ENCODE measurements at regions not wholly inside any gene's neighbourhood (a gene's known extent, or its start where the extent isn't known, plus 50 kb on each side); places are given as distances from the start of the nearest gene placed in this dataset.

DNA sequence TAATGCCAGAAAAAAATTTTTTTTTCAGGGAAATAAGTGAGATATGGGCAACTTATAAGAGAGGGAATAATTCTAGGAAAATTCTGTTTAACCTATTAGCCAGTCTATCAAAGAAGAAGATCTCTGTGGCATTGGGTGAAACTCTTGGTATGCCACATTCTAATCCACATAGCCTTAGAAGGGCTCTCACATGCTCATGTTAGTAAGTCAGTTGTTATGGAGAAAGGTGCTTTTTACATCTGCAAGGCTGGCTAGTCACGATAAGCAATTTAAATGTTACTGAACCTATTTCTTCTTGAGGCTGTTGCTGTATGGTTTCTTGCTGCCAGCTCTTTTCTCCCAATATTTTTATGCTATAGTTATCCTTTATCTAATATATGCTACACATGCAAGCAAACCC is 89.9 kb upstream of the MAGI1 start:
- DNase-seq, result no peak

DNA sequence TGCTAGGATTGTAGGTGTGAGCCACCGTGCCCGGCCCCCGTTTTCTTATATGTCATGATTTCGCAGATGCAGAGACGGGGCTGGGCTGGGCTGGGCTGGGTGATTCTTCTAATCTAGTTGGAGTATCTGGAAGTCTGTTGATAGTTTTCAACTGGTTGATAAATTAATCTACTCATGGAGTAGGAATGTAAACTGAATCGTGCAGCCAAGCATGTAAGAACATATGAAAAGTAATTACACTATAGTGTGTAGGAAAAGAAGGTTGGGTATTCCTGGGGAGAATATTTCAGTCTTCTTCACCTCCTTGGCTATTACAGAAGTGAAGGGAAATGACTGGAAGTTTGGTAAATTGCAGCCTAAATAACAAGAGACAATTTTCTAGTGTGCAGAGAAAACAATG is 82.6 kb upstream of the MAGI1 start:
- DNase-seq, result no peak

- DNase-seq, result no peak
These were observed 77.3 kb upstream of the MAGI1 start for GRCh38 chr3:66115858-66116654.

GRCh38 chr3:66113542-66113941 is 74.8 kb upstream of the MAGI1 start:
- no peak for DNase-seq

- DNase-seq, result no peak
These were observed 72.1 kb upstream of the MAGI1 start for GRCh38 chr3:66110840-66111239.

DNA sequence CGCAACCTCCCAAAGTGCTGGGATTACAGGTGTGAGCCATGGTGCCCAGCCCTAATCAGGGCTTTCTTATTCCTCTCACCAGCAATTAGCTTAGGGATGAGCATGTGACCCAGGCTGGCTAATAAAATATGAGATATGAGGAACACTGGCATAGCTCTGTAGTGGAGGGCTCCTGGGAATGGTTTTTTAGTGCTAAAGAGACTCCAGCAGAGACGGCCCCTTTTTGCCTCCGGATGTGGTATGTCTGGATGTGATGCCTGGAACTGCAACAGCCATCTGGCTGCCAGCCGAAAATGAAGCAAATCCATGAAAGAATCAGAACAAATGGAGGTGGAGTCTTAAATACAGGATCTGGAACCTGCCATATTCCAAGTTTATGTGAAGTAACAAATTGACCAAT is 69.1 kb upstream of the MAGI1 start:
- no peak for DNase-seq

GRCh38 chr3:66106788-66107187 is 68.1 kb upstream of the MAGI1 start:
- DNase-seq, result no peak

DNA sequence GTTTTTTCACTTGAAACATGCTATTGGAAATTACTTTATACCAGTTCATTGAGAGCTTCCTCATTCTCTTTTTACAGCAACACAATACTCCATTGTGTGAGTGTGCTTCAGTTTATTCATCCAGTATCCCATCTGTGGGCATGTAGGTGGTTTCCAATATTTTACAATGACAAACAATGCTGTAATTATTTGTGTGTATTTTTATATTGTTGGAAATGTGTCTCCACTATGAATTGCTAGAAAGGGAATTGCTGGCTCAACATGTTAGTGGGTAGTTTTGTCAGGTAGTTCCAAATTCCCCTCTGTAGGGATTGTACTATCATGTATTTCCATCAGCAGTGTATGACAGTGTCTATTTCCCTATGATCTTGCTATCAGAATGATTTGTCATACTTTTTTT is 65.8 kb upstream of the MAGI1 start:
- DNase-seq, result no peak

GRCh38 chr3:66103729-66104128 is 65.0 kb upstream of the MAGI1 start:
- no peak for DNase-seq

DNA sequence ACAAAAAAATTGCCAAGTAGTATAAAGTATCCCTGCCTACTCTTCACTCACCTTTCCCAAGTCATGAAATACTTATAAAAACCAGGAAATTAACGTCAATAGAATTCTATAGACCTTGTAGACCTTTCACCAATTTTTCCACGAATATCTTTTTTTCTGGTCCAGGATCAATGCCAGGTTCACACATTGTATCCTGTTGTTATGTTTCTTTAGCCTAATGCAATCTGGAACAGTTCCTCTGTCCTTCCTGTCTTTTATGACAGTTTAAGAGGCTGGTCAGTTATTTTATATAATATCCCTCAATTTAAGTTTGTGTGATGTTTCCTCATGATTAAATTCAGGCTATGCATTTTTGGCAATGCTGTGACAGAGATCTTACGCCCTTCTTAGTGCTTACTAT is 63.2 kb upstream of the MAGI1 start:
- no peak for DNase-seq

- DNase-seq, result no peak
These were observed 60.9 kb upstream of the MAGI1 start for GRCh38 chr3:66099541-66100065.

DNA sequence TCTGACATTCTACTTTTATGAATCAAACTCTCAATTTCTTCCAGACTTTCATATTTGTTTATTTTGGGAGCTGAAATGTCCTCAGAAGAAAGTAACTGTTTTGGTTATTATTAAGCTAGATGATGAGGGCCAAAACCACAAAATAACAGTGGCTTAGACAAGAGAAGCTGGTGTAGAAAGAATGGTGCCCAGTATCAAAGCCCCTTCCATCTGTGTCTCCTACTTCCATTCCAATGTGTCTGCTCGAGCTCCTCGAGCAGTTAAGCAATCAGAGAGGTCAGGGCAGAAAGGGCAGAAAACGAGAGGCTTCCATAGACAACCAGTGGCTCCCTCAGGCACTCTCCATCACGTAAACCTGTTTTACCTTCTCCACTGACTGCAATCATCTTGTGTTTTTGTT is 59.7 kb upstream of the MAGI1 start:
- DNase-seq, result no peak

GRCh38 chr3:66097647-66098046 is 58.9 kb upstream of the MAGI1 start:
- DNase-seq, result no peak

- no peak for DNase-seq
These were observed 56.7 kb upstream of the MAGI1 start for GRCh38 chr3:66095295-66096001.

GRCh38 chr3:66093981-66094380 is 55.3 kb upstream of the MAGI1 start:
- no peak for DNase-seq

GRCh38 chr3:66092175-66092995 is 53.7 kb upstream of the MAGI1 start:
- no peak for DNase-seq
